ENCODE measurements at regions not wholly inside any gene's neighbourhood (a gene's known extent, or its start where the extent isn't known, plus 50 kb on each side); places are given as distances from the start of the nearest gene placed in this dataset.

DNA sequence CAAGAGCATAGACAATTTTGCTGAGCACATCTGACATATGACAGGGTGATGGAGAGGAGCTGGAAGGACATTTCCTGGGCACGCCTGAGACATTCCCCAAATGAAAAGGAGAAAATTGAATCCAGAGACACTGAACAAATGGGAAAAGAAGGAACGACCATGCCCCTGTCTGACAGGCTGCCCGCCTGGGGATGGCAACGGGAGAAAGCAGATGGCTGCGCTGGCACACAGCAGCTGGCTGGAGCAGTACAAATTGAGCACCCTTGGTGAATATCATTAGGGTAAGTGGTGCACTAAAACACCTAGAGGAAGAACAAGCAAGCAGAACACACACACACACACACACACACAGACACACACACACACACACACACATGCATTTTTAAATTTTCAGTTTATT lies 174.3 kb upstream of the DUSP10 start:
- H3K4me3 ChIP-seq (ENCODE audit: low read depth, low read length): no peak overlapping the region
- DNase-seq (ENCODE audit: low read depth): no peak
- TF ChIP-seq, protein P1, sequence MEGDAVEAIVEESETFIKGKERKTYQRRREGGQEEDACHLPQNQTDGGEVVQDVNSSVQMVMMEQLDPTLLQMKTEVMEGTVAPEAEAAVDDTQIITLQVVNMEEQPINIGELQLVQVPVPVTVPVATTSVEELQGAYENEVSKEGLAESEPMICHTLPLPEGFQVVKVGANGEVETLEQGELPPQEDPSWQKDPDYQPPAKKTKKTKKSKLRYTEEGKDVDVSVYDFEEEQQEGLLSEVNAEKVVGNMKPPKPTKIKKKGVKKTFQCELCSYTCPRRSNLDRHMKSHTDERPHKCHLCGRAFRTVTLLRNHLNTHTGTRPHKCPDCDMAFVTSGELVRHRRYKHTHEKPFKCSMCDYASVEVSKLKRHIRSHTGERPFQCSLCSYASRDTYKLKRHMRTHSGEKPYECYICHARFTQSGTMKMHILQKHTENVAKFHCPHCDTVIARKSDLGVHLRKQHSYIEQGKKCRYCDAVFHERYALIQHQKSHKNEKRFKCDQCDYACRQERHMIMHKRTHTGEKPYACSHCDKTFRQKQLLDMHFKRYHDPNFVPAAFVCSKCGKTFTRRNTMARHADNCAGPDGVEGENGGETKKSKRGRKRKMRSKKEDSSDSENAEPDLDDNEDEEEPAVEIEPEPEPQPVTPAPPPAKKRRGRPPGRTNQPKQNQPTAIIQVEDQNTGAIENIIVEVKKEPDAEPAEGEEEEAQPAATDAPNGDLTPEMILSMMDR (conservative IDR thresholded peaks at IDR 0.05; ENCODE audit: low read depth, low read length): no peak

DNA sequence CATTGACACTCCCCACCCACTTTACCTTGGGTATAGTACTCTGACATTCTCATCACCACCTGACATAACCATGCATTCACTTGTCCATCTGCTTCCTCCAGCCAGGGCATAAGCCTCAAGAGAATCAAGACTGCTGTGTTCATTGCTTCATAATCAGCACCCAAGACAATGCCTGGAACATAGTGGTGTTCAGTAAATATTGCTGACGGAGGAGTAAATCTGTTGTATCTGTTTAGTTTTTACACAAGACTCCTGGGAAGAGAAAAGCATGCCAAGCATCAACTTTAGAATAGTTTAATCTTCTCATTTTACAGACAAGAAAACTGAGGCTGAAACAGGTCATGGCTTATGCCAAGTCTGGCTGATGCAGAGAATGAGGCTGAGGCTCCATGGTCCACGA lies 173.9 kb upstream of the DUSP10 start:
- TF ChIP-seq, protein P1 (conservative IDR thresholded peaks at IDR 0.05; ENCODE audit: low read depth, low read length): no peak
- H3K4me3 ChIP-seq (ENCODE audit: low read depth, low read length): no peak overlapping the region
- DNase-seq (ENCODE audit: low read depth): no peak

DNA sequence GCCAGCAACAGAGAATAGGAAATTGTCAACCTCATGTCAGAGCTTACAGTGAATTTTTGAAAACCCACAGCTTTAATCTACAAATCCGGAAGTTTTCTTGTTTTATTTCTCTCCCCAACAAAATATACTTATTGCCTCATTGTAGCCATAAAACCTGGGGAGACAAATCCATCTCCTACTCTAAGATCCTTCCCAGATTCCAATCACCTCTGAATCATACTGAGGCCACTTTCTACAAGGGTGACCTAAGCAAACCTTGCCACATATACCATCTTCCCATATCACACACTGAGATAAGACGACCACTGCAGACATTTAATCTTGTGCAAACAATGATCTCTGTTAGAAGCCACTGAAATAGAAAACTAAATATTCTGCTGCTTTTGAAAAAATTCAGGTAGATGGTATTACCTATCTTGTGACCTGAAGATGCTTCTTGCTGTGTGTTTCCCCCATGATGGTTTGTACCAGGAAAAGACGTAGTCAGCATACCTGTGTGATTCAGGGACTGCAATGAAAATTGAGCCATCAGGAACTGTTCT lies 171.5 kb upstream of the DUSP10 start:
- DNase-seq (ENCODE audit: low read depth): no peak
- H3K4me3 ChIP-seq (ENCODE audit: low read depth, low read length): no peak overlapping the region
- TF ChIP-seq, protein P1 (conservative IDR thresholded peaks at IDR 0.05; ENCODE audit: low read depth, low read length): no peak

DNA sequence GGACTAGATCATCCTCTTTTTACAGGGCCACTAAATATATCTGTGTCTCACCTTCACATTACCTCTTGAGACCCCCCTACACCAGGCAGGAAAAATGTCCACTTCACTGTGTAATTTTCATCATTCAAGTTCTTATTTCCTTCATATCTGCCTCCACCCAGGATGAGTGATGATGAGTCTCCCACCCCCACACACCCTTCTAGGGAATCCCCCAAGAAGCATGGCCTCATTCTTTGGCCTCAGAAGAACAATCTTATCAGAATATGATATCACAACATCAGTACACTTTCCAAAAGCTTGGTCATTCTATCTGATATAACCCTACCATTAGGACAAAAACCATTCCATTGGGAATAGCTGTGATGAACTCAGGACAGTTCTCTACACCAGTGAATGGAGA lies 170.3 kb upstream of the DUSP10 start:
- H3K4me3 ChIP-seq (ENCODE audit: low read depth, low read length): no peak overlapping the region

DNA sequence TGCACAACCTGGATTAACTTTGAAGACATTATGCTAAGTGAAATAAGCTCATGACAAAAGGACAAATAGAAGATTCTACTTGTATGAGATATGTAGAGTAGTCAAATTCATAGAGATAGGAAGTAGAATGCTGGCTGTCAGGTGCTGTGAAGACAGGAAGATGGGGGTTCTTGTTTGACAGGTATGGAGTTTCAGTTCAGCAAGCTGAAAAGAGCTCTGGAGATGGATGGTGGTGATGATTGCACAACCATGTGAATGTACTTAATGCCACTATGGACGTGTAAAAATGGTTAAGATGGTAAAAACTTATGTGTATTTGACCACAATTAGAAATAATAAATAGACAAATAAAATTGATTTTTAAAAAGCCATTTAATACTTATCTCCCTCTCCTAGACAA lies 169.8 kb upstream of the DUSP10 start:
- H3K4me3 ChIP-seq (ENCODE audit: low read depth, low read length): no peak overlapping the region
- DNase-seq (ENCODE audit: low read depth): no peak
- TF ChIP-seq, protein P1 (conservative IDR thresholded peaks at IDR 0.05; ENCODE audit: low read depth, low read length): no peak

More for the DNA sequence above, 170.3 kb upstream of the DUSP10 start:
- DNase-seq (ENCODE audit: low read depth): no peak
- TF ChIP-seq, protein P1 (conservative IDR thresholded peaks at IDR 0.05; ENCODE audit: low read depth, low read length): no peak

DNA sequence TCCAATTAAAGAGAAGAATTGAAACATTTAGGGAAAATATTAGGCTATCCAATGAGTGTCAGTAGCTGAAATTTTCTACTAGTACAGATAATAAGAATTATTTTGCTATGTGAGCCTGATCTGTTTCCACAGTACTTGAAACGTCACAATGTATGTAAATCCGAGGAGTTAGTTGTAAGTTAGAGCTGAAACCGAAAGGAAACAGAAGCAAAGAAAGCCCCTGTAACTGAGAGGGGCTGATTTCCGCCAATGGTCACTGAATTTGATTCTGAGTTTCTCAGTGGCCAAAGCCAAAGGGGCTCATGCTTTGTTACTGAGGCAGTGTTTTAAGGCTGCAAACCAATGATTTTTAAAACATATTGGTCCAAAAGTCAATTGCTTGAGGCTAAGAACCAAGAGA lies 168.3 kb upstream of the DUSP10 start:
- no peak overlapping the region for H3K4me3 ChIP-seq (ENCODE audit: low read depth, low read length)
- DNase-seq (ENCODE audit: low read depth): no peak
- TF ChIP-seq, protein P1 (conservative IDR thresholded peaks at IDR 0.05; ENCODE audit: low read depth, low read length): no peak

DNA sequence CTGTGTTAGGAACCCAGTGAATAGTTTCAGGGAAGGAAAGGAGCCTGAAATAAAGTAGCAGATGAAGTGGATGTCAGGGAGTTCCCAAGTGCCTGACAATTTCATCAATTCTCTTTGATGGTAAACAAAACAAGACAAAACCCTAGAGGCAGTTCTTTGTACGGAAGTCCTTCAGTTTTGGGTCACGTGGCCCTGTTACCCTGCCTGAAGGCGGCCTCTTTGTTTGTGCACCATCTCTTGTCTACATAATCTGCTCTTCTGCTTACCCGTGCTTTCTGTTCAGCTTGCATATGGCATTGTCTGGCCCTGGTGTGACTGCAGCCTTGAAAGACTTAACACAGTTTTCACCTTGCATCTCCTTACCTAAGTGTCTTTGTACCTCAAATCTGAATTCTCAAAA lies 166.7 kb upstream of the DUSP10 start:
- TF ChIP-seq, protein P1 (conservative IDR thresholded peaks at IDR 0.05; ENCODE audit: low read depth, low read length): no peak
- no peak for DNase-seq (ENCODE audit: low read depth)

More for the DNA sequence above, 166.7 kb upstream of the DUSP10 start:
- H3K4me3 ChIP-seq (ENCODE audit: low read depth, low read length): no peak overlapping the region
